Large intestine (tissue), 3 donors: ENCODE measurements at regions not wholly inside any gene's neighbourhood (a gene's known extent, or its start where the extent isn't known, plus 50 kb on each side); places are given as distances from the start of the nearest gene placed in this dataset.

Experiments used
- DNase-seq, 2 donors: peaks; one replicate each; pipeline versions ENCODE4 v3.0.0 to v3.0.0-alpha.2; 2013
- H3K27ac ChIP-seq: one replicate; pipeline ENCODE4 v1.5.1; 2013; ENCODE audit warnings: low read length
- H3K27me3 ChIP-seq: 2 replicates; pipeline ENCODE4 v1.6.1; 2013; ENCODE audit warnings: low read length; ENCODE audit not compliant: control insufficient read depth, insufficient read depth
- H3K36me3 ChIP-seq: 2 replicates; pipeline ENCODE4 v1.6.1; 2013; ENCODE audit warnings: low read length; ENCODE audit not compliant: control insufficient read depth, insufficient read depth
- H3K4me1 ChIP-seq: one replicate; pipeline ENCODE4 v1.6.1; 2013; ENCODE audit warnings: low read length; ENCODE audit not compliant: control insufficient read depth, insufficient read depth
- H3K4me3 ChIP-seq: one replicate; pipeline ENCODE4 v1.5.1; 2013; ENCODE audit warnings: low read length
- H3K9me3 ChIP-seq: one replicate; pipeline ENCODE4 v1.6.1; 2013; ENCODE audit warnings: mild to moderate bottlenecking, low read depth, low read length, moderate library complexity; ENCODE audit not compliant: control insufficient read depth
- WGBS: methylation state at CpG from one replicate; pipeline ENCODE4 v1.1.5; 2013; ENCODE audit warnings: low lambda C conversion rate; ENCODE audit not compliant: insufficient coverage; 5-methylcytosine and 5-hydroxymethylcytosine counted together

DNA sequence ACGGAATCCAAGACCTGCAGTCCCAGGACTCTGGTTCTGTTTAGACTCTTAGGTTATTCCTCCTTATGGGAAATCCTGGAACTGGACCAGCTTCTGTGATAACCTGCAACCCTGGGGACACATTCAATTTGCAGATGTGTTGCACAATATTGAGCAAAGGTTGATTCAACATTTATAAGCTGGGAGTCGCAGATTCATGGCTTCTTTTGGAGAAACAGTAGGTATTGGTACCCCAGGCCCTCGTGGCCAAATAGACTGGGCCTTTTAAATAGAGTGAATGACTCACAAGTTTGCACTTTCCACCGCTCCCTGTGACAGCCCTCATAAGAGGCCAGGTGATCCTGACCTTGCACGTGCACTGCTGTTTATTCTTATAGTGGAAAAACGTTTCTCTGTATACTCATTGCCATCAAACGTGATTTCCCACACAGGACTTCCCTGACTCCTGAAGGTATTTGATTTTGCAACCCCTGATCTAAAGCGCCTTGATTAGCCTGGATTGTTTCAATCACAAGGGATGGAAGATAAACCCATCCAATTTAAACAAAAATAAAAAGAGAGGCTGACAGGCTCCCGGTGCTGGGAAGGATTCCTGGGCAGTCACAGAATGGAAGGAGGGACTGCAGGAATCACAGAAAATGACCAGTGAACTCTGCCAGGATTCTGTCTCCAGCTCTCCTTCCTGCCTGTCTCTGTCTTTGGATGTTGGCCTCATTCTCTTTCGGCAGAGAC lies 98.0 kb downstream of the VCPKMT start:
- H3K27ac ChIP-seq, result peak overlapping the region; percentile 30

DNA sequence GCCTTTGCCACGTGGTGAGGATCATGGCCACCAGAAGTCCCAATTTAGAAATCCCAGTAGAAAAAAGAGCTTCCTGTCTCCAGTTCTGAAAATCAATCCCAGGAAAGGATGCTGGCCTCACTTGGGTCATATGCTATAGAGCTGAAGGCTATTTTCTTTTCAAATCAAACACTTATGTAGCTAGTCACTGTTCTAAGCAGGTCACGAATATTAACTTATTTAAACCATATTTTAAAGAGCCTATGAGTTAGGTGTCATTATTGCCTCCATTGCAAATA lies 97.5 kb downstream of the VCPKMT start:
- no peak overlapping the region for H3K4me3 ChIP-seq
- DNase-seq, result no peak
- peaks cover 15% of the 10 kb centered on the region for H3K4me1 ChIP-seq
- peak overlapping the region; percentile 30 for H3K27ac ChIP-seq
- WGBS, result no CpG with 5 or more reads among the region's 2 CpGs
- H3K36me3 ChIP-seq, result no peaks in the 10 kb centered on the region
- no peaks in the 10 kb centered on the region for H3K27me3 ChIP-seq
- H3K9me3 ChIP-seq, result no peaks in the 10 kb centered on the region

More for the DNA sequence above, 98.0 kb downstream of the VCPKMT start:
- Histone ChIP-seq H3K9me3 (no peaks in the 10 kb centered on the region), H3K36me3 (no peaks in the 10 kb centered on the region), H3K4me1 (peaks cover 19% of the 10 kb centered on the region), H3K4me3 (no peak overlapping the region), H3K27me3 (no peaks in the 10 kb centered on the region)
- DNase-seq, result peak; percentile 68 to 86
- WGBS, result 40% methylated on average over 2 of the region's 10 CpGs

DNA sequence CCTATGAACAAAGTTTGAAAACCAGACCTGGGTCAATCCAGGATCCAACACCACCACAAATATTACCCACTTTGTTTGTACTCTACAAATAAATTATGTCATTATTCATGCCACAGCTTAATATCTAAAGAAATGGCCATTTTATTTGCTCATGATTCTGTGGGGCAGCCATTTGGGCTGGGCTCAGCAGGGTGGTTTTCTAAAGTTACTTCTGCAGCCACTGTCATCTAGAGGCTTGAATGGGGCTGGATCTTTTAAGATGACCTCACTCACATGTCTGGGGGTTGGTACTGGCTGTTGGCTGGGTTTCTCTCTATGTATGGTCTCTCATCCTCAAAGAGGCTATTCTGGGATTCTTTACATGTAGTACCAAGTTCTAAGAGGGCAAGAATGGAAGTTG lies 96.2 kb downstream of the VCPKMT start:
- H3K27ac ChIP-seq, result no peak overlapping the region
- H3K9me3 ChIP-seq, result no peaks in the 10 kb centered on the region
- no peak overlapping the region for H3K4me3 ChIP-seq
- no peaks in the 10 kb centered on the region for H3K36me3 ChIP-seq
- DNase-seq, result no peak
- H3K27me3 ChIP-seq, result no peaks in the 10 kb centered on the region
- H3K4me1 ChIP-seq, result peaks cover 15% of the 10 kb centered on the region

DNA sequence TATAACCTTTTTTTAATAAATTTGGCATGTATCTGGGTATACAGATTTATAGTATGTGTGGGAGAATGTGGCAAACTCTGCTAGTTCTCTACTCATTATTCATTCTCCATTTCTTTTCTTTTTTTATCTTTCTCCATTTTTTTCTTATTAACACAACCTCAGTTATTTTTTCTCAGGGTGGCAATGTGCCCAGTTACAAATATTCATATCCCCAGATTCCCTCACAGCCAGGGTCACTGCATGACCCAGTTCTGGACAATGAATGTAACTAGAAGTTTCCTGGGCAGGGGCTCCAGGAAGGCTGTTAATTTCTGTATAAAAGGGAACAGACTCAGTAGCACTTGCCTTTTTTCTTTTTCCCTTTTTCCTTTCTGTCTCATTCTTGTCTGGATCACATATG lies 95.6 kb downstream of the VCPKMT start:
- Histone ChIP-seq H3K4me3 (no peak overlapping the region), H3K36me3 (no peaks in the 10 kb centered on the region), H3K9me3 (peaks cover 4% of the 10 kb centered on the region), H3K4me1 (peaks cover 15% of the 10 kb centered on the region), H3K27ac (no peak overlapping the region), H3K27me3 (no peaks in the 10 kb centered on the region)
- no peak for DNase-seq

DNA sequence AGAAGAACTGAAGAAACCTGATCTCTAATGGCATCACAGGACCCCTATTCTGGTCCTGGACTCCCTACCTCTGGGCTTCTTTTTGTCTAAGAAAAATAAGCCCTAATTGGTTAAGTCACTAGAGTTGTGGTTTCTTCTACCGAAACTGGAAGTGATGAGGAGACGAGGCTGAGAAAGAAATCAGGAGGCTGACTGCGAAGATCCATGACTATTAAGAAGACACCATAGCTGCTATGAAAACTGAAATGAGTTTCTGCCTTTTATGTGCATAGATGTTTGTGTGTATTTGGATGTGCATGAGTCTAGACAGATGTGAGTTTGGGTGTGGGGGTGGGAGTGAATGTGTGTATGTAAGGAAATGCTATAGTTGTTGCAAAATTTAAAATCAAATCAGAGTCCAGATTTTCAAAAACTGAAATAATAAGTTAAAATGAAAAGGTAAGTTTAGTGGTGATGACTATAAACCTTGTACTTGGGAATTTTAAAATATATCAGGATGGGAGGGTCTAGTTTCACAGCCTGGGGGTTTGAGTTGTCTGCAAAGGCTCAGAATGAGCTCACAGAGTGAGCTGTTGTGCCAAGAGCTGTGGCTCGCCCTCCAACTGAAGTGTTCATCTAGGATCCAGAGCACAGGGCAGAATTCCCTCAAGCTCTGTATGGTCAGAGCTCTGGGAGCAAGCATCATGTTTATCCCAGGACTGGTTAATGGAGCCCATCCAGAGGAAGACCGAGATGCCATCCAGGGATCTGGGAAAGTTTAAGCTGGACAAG lies 94.9 kb downstream of the VCPKMT start:
- Histone ChIP-seq H3K27ac (no peak overlapping the region), H3K36me3 (no peaks in the 10 kb centered on the region), H3K27me3 (no peaks in the 10 kb centered on the region), H3K9me3 (peaks cover 4% of the 10 kb centered on the region), H3K4me1 (peaks cover 15% of the 10 kb centered on the region), H3K4me3 (no peak overlapping the region)
- WGBS, result 100% methylated on average over 3 of the region's 5 CpGs
- DNase-seq, result no peak

DNA sequence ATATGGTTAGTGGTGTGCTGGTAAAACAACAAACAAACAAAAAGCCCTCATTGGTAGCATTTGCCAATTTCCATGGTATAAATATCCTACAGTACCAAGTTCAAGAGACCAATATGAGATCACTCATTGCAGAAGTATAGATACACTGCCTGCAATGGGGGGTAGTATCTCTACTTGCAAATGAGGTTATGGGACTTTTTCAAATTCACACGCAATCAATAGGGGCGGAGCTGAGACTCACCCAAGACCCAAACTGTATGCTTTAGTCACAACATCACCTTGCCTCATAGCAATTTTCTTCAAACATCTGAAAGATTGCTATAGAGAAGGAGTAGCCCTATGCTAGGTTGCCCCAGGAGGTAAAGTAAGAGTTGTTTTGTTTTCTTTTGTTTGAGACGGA lies 93.7 kb downstream of the VCPKMT start:
- Histone ChIP-seq H3K4me3 (no peak overlapping the region), H3K36me3 (no peaks in the 10 kb centered on the region), H3K27me3 (no peaks in the 10 kb centered on the region), H3K27ac (no peak overlapping the region), H3K4me1 (peaks cover 12% of the 10 kb centered on the region), H3K9me3 (peaks cover 4% of the 10 kb centered on the region)
- WGBS, result no CpG with 5 or more reads among the region's 3 CpGs
- no peak for DNase-seq

DNA sequence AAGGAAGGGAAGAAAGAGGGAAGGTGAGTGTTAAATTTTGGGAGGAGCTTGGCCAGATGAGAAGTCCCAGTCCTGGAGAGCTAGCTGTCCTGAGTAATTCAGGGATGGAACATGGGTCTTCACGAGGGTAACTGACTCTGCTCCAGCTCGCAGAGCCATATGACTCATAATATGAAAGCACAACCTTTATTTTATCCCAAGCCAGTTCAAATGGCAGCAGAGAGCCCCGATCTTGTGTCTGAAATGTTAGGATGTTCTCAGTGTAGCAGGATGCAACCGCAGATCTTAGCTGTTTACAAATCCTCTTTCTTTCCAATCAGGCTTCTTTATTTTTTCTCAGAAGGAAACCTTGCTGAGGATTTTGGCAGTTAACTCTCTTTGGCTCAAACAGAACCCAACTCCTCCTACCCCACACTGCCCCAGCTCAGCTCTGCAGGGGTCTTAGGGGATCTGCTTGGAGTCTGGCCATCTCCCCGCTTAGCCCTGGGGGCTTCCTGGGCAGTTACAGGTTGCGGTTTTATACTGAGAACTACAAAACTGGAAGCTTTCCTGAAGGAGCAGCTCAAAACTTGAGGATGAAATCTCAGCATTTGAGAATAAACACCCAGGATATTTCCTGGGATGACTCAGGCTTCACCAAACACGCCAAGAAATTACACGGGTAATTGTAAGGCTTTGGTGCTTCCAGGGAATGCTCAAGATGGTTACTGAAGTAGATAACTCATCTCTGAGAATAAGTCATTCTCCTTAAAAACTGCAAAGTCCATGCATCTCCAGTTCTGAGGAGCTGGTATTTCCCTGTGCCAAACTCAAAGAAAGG lies 92.5 kb downstream of the VCPKMT start:
- Histone ChIP-seq H3K36me3 (no peaks in the 10 kb centered on the region), H3K4me1 (no peaks in the 10 kb centered on the region), H3K27me3 (no peaks in the 10 kb centered on the region), H3K27ac (no peak overlapping the region), H3K9me3 (peaks cover 4% of the 10 kb centered on the region), H3K4me3 (no peak overlapping the region)
- DNase-seq, result no peak
- WGBS, result 60% methylated on average over 1 of the region's 8 CpGs

DNA sequence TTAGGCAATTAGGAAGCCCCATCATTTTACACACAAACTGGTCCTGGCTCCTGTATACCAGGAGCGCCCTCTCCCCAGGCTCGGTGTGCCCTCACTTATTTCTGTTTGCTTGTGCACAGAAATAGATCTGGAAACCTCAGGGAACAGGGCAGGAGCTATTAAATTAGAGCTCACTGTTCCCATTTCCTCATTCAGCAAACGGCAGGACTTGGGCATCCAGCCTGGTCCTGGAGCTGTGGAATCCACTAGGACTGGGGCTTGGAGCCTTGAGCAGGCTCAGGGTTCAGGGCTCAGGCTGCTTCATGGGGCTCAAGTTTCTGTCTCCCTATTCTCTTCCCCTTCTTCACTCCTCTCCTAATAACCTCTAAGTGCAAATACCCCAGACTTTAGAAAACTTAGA lies 91.3 kb downstream of the VCPKMT start:
- Histone ChIP-seq H3K36me3 (no peaks in the 10 kb centered on the region), H3K27ac (no peak overlapping the region), H3K4me1 (no peaks in the 10 kb centered on the region), H3K4me3 (no peak overlapping the region), H3K27me3 (no peaks in the 10 kb centered on the region), H3K9me3 (peaks cover 4% of the 10 kb centered on the region)
- WGBS, result no CpG with 5 or more reads among the region's 3 CpGs
- no peak for DNase-seq

DNA sequence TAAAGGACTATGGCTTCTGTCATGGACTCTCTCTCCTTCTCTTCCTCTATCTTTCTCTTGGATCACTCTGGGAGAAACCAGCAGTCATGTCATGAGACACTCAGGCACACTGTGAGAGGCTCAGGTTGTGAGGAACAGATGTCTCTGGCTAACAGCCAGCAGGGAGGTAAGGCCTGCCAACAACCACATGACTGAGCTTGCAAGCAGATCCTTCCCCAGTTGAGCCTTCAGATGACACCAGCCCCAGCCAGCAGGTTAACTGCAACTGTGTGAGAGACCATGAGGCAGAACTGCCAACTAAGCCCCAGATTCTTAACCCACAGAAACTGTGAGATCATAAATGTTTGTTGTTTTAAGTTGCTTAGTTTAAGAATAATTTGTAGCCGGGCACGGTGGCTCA lies 90.6 kb downstream of the VCPKMT start:
- DNase-seq, result no peak
- H3K27me3 ChIP-seq, result no peaks in the 10 kb centered on the region
- H3K9me3 ChIP-seq, result peaks cover 4% of the 10 kb centered on the region
- no peaks in the 10 kb centered on the region for H3K4me1 ChIP-seq
- WGBS, result no CpG with 5 or more reads among the region's 2 CpGs
- no peak overlapping the region for H3K27ac ChIP-seq
- no peak overlapping the region for H3K4me3 ChIP-seq
- H3K36me3 ChIP-seq, result no peaks in the 10 kb centered on the region

DNA sequence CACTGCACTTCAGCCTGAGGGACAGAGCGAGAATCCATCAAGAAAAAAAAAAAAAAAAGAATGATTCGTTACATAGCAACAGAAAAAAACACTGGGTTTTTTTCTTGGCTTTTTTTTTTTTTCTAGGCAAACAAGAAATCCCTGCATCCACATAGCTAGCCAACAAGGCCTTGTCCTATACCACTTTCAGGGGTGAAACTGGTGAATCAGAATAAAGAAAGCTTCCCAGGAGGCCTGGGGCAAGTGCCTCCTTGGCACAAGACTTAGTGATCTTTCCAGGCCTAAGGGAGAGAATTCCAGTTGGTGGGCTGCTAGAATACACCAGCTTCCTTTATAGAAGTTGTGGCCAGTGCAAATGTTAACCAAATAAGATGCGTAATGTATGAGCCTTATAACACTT lies 90.0 kb downstream of the VCPKMT start:
- H3K27ac ChIP-seq, result no peak overlapping the region
- DNase-seq, result no peak
- H3K36me3 ChIP-seq, result no peaks in the 10 kb centered on the region
- no peaks in the 10 kb centered on the region for H3K4me1 ChIP-seq
- peaks cover 4% of the 10 kb centered on the region for H3K9me3 ChIP-seq
- no CpG with 5 or more reads among the region's 3 CpGs for WGBS
- no peak overlapping the region for H3K4me3 ChIP-seq
- no peaks in the 10 kb centered on the region for H3K27me3 ChIP-seq
